ENCODE measurements at regions not wholly inside any gene's neighbourhood (a gene's known extent, or its start where the extent isn't known, plus 50 kb on each side); places are given as distances from the start of the nearest gene placed in this dataset.
A peak's percentile ranks its signal among the peaks of the same experiment; 100 is the strongest.
"Not testable (repeated sequence)": the region's sequence is repeated elsewhere in the genome, so short reads cannot be mapped to it uniquely, and the experiment has no call there.

DNA sequence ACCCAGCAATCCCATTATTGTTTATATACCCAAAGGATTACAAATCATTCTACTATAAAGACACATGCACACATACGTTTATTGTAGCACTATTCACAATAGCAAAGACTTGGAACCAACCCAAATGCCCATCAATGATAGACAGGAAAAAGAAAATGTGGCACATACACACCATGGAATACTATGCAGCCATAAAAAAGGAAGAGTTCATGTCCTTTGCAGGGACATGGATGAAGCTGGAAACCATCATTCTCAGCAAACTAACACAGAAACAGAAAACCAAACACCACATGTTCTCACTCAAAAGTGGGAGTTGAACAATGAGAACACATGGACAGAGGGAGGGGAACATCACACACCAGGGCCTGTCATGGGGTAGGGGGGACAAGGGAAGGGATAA lies 91.3 kb upstream of the PCED1B start:
- DNase-seq = not testable (repeated sequence)

DNA sequence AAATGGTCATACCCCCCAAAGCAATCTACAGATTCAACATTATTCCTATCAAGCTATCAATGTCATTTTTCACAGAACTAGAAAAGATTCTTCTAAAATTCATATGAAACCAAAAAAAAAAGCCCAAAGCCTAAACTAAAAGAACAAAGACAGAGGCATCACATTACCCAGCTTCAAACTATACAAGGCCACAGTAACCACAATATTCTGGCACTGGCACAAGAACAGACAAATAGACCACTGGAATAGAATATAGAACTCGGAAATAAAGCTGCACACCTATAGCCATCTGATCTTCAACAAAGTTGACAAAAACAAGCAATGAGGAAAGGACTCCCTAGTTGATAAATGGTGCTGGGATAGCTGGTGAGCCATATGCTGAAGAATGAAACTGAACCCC lies 89.2 kb upstream of the PCED1B start:
- no peak for DNase-seq

DNA sequence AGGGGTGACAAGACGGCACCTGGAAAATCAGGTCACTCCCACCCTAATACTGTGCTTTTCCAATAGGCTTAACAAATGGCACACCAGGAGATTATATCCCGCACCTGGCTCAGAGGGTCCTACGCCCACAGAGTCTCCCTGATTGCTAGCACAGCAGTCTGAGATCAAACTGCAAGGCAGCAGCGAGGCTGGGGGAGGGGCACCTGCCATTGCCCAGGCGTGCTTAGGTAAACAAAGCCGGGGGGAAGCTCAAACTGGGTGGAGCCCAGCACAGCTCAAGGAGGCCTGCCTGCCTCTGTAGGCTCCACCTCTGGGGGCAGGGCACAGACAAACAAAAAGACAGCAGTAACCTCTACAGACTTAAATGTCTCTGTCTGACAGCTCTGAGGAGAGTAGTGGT lies 87.4 kb upstream of the PCED1B start:
- not testable (repeated sequence) for DNase-seq

DNA sequence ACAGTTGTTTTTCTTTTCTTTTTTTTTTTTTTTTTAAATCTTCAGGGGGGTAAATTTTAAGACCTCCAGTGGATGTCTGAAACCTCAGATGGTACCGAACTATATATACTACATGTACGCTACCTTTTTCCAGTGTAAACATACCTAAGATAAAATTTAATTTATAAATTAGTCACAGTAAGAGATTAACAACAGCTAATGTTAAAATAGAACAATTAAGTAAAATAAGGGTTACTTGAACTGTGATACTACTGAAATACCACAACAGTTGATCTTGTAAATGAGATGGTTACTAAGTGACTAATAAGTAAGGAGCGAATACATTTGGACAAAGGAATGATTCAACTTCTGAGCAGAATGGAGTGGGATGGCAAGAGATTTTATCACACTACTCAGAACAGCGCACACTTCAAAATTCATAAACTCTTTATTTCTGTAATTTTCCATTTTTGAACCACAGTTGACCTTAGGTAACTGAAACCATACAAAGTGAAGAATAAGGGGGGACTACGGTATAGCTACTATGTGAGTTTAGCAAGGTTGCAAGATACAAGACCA lies 80.5 kb upstream of the PCED1B start:
- no peak for DNase-seq

DNA sequence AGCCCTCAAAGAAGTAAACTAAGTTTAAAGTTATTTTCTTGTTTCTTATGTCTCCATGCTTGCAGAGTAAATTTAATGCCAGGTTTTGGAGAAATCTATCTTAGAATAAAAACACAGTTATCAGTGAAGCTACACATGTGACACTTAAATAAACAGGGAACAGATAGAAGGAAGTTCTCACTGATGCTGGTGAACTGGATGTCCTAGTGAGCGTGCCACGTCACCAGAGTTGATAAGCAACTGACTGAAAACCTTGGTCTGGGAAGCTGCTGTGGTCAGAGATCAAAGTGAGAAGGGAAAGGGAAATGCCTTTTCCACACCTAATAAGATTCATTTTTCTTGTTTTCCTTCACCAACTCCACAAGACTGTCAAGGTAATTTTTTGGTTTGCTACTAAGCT lies 74.8 kb upstream of the PCED1B start:
- no peak for DNase-seq

DNA sequence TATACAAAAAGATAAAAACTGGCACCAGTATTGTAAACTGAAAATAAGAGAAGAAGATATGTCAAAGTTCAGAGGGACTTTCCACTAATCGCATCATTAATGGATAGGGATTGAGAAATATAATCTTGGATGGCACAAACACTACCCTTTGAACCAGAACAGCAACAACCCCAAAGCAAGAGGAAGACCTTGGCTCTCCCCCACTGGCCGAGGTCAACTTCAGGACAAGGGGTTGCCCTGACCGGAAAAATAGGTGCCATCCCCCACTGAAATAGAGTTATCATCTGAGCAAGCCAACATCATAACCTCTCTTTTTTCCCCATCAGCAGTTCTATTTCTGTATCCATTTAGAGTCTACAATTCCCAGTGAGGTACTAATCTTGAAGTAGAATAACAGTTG lies 72.4 kb upstream of the PCED1B start:
- no peak for DNase-seq

DNA sequence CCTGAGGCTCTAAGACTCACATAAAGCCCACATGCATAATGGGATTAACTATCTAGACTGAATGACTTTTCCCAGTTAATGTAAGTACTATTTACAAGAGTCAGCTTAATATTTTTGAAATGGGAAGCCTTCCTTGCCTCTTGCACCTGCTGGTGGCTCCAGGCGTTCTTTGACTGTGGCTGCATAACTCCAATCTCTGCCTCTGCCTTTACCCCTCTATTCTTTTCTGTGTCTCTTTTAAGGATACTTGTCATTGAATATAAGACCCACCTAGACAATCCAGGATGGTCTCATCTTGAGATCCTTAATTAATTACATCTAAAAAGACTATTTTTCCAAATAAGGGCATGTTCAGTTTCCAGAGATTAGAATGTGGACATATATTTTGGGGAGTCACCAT lies 66.9 kb upstream of the PCED1B start:
- no peak for DNase-seq

DNA sequence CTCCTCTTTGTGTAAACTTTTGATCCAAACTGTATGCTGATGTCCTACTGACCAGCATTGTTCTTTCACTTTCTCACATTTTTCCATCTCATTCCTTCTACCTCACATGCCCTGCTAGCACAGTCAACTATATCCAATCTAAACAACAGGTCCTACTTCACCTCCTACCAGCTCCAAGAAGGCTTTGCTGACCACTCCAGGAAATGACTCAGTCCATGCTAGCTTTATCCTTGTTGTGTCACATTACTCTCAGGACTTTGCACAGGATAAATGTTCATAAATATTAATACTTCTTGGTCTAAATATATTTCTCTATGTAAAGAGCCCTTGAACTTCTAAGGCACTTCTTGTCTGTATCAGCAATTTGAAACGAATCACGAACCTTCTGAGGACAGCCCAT lies 64.9 kb upstream of the PCED1B start:
- DNase-seq = no peak

DNA sequence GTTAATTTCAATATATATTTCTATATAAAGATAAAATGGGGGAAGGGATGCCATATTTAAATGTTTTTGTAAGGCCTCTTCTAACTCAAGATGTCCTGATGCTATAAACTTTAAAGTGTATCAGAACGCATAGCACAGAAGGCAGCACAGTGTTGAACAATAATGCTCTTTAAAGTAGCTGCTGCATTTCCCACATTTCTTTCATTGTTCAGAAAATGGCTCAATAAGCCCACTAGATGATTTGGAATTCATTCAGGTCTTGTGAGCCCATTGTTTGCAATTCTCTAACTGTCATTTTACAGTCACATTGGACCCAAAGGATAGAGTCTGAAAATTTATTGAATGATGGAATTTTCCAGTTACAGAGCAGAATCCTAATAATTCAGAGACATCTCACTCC lies 64.0 kb upstream of the PCED1B start:
- DNase-seq = no peak

DNA sequence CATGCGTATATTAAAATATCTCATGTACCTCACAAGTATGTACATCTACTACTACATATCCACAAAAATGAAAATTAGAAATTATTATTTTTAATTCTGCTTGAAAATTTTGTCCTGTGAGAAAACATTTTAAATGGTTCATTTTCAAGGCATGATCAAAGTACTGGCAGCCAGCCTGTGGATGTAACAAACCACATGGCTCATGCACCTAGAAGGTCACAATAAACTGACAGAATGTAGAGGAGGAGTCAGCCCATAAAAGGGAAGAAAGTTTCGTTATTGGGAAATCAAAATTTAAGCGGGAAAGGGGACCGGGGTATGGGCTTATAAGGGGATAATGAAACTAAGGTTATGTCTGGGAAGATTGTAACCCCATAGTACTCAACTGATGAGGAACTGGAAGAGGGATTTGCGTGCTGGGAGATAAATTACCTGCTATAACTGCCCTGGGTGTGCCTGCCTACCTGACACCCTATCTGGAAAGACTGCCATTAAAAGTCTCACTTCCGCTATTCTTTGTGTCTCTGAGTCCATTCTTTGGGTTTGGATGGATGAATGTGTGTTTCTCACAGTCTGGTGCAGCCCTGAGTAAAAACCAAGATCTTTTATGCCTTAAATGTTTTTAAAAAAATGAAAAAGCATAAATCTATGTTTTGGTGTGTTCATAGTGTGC lies 62.2 kb upstream of the PCED1B start:
- no peak for DNase-seq

DNA sequence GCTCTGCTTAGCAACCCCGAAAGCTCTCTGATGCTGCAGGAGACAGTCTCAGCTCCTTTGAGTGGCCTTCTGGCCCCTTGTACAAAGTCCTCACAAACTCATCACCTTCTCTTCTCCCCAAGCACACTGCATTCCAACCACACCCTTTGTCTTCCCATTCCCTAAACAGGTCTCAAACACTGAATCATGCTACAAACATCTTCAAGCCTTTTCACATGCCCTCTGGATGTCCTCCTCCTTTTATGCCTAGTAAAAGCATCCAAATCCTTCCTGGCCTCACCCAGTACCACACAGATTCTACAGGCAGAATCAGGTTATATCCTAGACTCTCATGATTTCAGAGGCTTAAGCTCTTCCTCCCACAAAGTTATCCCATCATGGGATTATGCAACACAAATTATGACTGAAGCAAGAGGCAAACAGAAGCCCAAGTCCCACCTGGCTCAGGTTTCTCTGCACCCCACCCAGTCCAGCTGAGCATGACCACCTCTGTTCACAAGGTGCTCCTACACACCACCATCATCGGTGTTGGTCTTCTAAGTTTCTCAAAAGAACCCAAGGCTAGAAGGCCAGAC lies 61.4 kb upstream of the PCED1B start:
- DNase-seq = no peak

DNA sequence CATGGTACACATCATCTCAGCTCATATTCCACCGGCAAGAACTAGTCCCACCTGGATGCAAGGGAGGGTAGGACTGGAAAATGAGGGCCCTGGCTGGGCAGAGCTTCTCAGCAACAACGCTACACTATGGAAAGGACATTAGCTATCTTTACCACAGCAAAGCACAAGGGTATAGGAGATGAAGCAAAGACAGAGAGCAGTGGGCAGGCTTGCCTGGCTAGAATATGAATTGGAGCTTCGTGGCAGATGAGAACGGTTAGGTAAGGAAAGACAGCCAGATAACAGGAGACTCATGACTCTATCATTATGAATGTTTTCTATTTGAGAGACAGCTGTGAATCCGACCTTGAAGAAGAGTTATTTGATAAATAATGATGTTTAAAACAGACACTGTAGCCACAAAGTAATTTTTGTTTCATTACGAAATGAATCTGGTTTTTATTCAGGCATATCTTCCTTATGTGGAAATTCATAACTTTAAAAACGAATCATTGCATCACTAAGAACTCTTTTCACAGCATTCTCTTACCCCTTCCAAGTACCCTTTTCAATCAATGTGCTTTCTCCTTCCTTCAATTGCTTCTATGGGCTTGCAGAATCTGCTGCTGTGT lies 59.1 kb upstream of the PCED1B start:
- no peak for DNase-seq

DNA sequence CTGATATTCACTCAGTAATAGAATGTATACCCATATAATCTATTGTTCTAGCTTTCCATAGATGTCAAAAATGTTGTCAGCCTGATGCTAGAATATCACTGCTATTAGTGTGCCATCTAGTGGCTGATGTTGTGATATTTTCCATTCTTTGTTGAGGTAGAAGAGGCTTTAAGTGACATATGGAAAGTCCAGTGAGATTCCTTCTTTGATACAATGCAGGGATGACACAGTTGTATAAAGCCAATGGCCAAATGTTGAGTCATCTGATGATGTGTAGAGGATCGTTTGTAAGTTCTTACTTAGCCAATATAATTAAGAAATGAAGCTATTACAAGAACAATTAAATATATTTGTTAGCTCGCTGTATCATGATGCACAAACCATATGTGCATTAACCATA lies 58.1 kb upstream of the PCED1B start:
- DNase-seq = peak in 1 of 2 donors; percentile 45

DNA sequence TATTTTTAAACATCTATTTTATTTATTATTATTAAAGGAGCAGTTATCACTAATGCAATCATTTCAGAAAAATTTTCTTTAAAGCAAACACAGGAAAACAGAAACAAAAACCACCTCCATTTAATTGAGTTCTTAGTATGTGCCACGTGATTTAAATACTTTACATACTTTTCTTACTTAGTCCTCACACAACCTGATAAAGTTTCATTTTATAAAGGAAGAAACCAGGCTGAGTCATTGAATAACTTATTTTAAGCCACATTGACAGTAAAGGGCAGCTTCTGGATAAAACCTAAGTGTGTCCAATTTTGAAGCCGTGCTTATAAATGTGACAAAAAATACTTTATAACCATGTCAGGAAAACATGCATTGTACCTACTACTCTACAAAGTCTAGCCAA lies 57.1 kb upstream of the PCED1B start:
- no peak for DNase-seq

DNA sequence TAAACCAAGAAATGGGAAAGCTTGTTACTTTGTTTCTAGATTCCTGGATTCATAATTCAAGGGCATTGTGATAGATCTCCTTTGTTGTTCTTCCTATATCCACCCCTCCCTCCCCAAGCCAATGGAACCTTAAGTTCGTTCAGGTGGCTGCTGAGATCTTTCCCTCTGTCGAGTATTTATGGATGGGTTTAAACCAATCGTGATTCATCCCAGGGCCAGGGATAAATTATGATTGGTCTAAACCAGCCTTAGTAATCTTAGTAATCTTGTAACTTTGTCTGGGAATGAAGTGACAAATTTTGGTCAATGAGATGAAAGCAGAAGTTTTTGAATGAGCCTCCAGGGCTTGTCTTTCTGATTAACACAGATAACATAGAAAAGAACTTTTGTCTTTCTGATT lies 56.1 kb upstream of the PCED1B start:
- no peak for DNase-seq

DNA sequence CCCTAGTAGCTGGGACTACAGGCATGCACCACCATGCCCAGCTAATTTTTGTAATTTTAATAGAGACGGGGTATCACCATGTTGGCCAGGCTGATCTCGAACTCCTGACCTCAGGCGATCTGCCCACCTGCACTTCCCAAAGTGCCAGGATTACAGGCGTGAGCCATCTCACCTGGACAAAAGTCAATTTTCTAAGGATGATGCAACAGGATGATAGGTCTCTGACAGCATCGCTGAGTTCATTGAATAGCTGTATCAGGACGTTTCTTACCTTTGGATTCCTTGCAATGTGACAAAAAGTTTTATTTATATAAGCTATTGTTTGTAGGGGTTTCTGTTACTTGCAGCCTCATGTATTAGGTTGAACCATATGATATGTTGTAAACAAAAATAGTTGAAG lies 55.5 kb upstream of the PCED1B start:
- no peak for DNase-seq

DNA sequence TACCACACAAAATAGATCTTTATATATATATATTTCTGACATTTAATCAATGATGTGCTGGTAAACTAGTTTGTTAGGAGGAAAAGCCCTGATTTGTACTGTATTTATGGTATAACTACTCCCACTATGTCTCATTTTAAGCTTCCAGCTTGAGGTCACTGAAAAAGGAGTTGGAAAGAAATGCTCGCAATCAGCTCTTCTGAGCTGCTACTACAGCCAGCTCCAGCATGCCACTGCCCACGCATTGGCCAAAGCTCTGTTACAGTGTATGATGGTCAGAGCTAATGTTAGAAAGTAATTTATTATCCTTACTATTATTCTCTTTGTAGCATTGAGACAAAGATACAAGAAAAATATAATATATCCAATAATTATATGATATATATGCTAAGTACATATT lies 55.0 kb upstream of the PCED1B start:
- no peak for DNase-seq

DNA sequence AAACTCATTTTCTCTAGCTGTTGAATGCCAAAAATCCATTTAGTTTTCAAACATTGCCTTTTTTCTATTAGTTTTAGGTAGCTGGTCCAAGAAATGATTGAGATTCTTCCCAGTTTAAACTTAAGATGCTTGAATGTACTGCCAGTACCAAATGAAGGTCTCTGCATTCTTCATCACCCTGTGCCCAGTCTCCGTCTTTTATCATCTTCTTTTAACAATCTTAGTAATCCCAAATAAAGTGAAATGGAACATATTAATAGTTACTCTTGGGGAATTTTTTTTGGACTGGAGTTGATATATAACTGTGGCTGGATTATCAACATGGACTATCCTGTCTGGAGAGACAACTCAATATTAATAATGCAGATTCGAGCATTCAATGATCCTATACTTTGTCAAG lies 54.1 kb upstream of the PCED1B start:
- no peak for DNase-seq

DNA sequence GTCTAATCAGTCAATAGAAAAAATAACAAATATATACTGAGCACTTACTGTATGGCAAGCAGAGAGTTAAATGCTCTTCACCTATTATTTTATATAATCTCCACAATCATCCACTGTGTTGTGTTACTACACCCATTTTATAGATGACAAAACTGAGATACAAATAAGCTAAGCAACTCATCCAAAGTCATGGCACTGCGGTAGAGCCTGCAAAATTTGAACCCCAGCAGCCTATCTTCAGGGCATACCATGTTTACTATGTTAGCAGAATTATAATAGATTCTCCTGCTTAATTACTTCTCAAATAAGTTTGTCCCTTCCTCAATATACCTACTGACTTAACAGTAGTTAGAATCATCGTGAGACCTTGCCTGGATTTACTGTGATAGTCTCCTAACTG lies 53.6 kb upstream of the PCED1B start:
- no peak for DNase-seq

DNA sequence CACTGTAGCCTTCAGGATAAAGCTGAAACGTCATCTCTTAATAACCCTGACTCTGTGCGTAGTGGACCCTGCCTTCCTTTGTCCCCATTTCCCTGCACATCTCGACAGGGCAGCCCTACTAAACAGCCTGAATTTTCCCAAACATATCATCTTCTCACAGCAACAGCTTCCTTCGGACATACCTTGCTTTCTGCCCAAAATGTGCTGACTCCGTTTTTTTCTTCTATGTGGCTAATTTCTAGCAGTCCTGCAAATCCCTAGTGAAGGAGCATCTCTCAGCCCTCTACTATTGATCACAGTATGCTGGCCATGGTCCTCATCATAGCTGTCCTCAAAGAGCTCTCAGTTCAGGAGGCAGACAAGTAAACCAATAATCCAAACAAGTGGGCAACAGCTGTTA lies 53.1 kb upstream of the PCED1B start:
- no peak for DNase-seq

Measured in hippocampal formation (tissue), 2 donors.